ENCODE measurements at regions not wholly inside any gene's neighbourhood (a gene's known extent, or its start where the extent isn't known, plus 50 kb on each side); places are given as distances from the start of the nearest gene placed in this dataset.

DNA sequence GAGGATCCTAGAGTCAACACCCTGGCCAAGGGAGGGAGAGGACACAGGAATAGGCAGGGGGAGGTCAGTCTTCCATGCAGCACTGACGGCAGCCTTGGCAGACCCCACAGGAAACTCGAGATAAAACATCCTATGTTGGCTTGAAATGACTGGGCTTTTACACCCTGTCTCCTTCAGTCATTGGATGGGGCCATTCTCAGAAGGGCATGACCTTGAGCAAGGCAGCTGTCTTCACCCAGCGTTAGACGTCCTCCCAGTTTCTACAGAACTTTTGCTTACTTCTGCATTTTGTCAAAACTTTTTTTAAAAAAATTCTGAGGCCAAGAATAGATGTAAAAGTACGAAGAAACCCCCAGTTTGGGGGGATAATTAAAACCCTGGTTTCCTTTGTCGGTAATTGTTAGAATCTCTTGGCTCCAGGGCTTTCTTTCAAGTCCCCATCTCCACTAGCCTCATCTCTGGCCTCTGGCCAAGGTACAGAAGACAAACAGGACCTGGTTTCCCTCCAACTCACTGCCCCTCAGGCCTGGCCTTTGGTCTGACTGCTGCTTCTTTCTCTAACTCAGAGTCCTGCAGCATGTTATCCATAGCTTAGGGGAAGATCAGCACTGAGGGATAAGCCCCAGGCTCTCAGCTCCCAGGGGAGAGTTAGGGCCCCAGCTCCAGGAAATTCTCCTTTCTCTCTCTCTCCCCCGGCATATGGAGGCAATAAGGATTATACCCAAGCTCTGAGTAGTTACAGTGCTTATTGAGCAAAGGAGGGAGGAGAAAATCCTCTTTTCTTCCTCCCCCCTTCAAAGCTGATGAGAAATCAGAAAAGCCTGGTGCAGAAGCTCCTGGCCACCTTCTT lies 51.6 kb upstream of the KCND3 start:
- DNase-seq, result no peak

DNA sequence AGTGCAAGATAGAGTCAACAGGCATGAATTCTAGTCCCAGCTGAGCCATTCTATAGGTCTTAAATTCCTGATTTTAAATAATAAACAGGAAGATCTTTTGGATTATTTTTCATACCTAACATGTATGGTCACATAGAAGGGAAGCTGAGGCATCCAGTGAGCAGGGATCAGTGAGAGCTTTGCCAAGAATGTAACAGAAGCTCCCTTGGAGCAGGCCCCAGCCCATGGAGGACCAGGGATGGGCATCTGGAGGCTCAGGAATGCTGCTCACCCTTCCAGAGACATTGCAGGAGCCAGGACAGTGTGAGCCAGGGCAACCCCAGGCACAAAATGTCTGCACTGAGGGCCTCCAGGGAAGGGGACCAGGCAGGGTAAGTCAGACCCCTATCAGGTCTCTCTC lies 54.4 kb upstream of the KCND3 start:
- no peak for DNase-seq

DNA sequence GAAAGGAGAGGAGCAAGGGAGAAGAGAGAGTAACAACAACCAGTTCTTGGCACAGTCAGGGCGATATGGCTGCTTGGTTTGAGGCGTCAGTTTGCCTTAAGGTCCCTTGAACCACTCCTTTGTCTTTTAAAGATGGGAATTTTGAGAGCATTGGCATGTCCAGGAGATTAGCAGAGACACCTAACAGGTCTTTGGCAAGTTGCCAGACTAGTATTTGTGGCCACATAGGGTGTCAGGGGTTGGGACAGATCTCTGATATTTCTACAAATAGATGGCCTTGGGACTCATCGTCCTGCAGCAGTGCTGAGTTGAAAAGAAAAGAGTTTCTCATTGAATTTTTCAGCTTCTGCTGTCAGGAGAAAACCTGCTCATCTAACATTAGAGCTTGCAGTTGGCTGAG lies 55.3 kb upstream of the KCND3 start:
- DNase-seq, result no peak

DNA sequence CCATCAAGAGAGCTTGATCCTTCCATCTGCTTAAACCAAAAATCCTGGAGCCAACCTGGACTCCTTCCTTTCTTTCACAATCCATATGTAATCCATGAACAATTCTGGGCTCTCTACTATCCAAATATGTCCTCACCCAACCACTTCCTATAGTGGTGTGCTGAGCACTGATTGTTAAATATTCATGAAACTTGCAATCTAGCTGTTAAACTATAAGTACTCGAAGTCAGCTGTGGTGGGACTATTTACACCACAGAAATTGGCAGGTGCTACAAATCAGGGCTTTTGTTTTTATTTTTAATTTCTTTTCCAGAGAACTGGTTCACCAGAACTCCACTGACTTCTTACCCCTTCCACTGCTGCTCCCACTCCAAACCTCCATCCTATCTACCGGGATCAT lies 57.2 kb upstream of the KCND3 start:
- DNase-seq, result no peak

DNA sequence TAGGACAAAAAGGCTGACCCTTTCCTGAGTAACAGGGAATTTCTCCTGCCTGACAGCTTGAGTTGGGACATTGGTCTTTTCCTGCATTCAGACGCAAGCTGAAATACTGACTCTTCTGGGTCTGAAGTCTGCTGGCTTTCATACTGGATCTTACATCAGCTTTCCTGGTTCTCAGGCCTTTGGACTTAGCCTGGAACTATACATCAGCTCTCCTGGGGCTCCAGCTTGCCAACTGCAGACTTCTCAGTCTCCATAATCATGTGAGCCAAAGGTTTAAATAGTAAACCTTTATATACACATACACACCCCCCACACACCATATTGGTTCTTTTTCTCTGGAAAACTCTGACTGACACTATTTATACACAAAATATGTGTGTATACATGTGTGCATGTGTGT lies 59.0 kb upstream of the KCND3 start:
- no peak for DNase-seq

DNA sequence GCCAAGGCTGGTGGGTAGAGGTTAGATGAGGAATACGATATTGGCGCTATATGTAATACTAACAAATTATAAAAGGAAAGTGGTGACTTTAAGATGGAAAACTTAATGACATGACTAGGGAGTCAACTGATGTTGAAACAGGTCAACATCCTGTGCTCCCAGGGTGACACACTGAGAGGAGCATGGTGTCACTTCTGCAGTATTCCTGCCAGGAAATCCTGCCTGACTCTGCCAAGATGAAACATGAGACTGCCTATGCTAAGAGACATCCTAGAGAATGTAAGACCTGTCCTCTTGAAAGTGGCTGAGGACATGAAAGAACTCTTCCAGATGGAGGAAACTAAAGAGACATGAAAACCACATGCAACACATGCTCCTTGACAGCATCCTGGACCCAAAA lies 65.0 kb upstream of the KCND3 start:
- no peak for DNase-seq

DNA sequence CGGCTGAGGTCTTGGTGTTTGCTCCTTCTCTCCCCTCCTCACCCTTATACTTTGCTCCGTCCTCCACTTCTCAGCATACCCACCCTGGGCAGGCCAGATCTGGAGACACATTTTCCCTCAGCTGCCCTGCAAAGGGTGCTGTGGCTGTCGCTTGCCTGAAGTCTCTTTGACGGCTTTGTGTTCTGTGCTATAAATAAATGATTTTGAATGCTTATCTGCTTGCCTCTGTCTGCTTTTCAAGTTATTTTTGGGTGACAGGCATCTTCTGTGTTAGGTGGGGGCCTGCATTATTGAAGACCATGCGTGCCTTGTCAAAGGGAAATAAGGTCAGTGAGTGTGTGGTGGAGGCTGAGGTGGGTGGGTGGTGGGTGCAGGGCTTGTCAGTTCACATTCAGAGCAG lies 66.9 kb upstream of the KCND3 start:
- DNase-seq, result no peak

DNA sequence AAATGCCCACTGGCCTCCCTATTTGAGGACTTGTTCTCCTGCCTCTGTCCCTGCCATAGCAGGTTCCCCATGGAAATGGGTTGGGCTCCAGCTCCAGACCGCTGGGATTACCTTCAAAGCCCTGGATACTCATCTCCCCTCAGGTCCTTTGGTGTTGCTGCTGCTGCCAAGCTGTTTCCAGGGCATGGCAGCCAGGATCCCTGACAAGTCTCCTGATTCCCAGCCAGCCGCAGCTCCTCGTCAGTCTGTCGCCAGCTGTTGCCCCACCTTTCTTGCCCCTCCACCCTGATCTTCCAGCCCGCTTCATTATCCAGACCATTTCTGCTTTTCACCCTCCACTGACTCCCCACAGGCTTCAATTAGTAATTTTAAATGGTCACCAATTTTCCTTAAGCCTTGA lies 68.3 kb upstream of the KCND3 start:
- no peak for DNase-seq

DNA sequence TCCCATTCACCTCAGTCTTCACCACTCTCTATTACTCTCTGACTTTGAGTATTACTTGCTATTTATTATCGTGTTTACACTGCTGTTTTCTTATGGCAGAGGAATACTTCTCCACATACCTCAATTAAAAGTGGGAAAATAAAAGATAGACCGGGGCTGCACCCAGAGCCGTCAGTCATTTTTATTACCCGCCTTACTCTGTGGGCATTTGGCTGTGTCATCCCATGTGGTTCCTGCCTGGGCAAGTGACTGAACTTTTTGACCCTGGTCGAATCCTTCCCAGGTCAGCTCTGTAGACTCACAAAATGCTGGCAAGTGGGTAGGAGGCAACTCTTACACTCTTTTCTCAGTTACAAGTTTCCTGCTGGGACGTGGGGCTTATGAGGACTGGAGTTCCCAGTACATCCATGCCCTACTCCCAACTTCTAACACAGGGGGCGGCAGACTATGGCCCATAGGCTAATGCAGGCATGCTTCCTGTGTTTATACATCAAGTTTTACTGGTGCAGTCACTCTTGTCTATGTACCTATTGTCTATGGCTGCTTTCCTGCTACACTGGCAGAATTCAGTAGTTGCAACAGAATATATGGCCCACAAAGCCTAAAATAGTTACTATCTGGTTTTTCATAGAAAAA lies 69.5 kb upstream of the KCND3 start:
- DNase-seq, result no peak

DNA sequence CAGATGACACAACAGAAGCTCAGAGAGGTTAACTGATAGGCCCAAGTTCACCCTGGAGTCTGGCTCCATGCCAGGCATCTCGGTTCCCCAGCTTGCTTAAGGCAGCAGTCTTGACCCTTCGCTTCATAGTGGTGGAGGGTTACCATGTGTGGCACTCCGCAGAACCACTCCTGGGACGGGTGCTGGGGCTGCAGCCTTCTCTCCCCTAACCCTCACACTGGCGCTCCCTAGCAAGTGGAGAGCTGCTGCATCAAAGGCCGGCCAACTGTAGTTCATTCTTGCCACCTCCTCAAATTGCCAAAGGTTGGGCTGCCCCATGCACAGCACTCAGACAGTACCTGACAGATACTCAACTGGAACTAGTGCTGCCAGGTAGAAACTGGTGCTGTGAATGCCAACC lies 70.2 kb upstream of the KCND3 start:
- no peak for DNase-seq

DNA sequence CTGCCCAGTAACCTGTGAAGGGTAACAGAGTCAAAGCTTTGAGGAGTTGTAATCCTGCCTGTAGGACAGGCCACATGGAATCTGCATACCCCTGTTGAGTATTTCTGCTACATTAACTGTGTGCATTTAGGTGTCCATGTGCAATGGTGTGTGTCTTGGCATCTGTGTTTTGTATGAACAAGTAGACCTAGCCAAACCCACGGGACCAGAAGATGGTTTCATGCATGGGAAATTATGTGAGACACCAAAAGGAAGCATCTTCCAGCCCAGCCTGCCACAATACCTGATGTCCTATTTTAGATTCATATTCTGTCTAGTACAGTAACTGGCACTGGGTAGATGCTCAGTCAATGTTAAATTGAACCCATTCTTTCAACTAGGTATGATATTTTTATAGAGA lies 70.8 kb upstream of the KCND3 start:
- DNase-seq, result no peak

DNA sequence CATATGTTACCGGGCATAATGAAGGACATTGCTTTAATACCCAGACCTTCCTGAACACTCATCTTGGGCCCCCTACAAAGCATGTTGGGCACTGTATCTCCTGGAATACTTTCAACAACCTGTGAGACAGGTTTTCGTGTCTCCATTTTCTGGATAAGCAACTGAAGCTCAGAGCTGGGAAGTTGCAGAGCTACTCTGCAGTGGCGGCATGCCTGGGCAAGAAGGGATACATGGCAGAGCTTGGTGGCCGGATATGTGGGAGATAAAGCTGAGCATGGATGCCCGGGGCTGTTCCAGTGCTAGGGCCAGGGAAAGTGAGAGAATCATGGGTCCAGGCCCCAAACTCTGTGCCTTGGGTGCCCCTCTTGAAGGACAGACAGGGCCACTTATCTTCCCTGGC lies 71.6 kb upstream of the KCND3 start:
- DNase-seq, result no peak

DNA sequence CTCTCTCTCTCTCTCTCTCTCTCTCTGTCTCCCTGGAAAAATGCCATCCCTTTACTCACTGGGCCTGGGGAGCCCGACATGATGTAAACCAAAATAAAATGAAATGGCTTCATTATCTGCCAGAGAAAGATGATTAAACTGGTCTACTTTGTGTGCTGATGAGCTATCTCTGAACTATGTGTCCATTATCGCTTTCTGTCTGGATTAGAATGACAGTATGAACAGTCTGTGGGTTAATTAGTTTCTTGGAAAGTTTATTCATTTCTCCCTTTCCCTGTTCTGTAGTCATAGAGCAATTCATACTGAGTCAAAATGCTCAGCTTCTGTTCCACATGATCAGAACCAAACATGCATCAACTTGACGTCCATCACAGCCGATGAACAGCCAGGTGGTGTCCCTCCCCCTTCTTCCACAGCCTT lies 72.4 kb upstream of the KCND3 start:
- DNase-seq, result no peak

DNA sequence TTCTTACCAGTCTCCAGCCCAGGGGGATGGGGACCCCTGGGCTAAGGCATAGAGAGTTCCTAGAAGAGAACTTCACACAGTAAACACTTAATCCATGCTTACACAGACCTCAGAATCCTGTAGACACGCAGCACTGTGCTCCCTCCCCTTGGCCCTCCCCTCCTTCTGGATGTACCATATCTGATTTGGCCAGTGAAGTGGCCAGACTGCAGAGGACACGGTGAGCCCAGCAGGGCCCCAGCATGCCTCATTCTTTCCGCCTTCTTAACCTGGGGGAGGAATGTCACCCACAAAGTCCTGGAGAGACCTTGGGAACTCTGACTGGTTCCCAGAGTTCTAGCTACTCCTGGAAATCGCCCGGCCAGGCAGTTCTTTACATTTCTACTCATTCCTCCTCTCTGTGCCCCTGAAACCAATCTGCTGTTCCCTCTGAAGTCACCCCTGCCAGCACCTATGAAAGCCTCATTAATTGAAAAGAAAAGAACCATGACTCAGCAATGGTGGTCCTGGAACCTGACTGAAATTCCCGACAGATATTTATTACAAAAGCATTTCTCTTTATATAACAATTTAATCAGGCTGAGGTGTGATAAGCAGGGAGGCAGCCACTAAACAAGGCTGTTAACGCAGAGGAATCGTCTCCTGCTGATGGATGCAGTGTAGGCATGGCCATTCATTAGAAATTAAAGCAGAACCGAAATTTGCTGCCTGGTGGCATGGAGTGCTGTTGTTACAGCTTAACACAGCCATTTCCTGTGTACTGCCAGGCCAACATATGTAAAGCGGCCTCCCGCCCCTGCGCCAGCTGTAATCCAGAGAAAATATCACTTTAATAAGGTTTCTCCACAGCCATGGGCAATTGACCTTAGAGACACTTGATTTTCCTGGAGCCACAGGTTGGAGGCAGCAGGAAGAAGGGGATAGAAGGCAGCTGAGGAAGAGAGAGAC lies 74.6 kb upstream of the KCND3 start:
- no peak for DNase-seq

DNA sequence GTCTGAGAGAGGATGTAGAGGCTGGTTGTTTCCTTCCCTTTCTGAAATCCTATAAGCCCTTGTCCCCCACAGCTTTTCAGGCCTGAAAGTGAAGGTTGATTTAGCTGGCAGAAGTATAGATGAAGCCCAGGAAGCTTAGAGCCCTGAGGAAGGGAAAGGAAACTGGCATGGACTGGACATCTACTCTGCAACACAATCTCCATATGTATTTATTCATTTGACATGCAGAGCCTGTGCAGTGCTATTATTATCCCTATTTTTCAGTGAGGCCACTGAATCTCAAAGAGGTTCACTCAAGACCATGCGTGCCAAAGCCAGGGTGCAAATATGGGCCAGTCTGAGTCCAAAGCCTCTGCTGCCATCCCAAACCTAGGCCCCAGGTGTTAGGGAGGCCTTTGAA lies 78.5 kb upstream of the KCND3 start:
- DNase-seq, result no peak

DNA sequence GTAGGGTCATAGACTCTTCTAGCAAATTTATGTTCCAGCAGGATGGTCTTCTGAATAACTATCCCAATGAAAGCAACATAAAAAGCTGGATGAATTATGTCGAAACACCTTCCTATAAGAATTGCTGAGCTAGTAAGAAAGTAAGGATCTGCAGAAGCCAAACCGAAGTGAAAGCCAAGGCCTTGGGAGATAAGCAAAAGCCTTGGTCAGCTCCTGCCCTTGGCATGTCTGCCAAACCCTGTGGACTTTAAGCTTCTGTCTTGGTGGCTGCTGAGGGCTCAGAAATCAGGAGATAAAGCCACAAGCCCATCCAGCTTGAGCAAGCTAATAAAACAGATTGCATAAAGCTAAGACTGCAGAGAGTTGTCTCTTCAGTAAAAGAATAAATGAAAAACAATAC lies 81.2 kb upstream of the KCND3 start:
- DNase-seq, result no peak

DNA sequence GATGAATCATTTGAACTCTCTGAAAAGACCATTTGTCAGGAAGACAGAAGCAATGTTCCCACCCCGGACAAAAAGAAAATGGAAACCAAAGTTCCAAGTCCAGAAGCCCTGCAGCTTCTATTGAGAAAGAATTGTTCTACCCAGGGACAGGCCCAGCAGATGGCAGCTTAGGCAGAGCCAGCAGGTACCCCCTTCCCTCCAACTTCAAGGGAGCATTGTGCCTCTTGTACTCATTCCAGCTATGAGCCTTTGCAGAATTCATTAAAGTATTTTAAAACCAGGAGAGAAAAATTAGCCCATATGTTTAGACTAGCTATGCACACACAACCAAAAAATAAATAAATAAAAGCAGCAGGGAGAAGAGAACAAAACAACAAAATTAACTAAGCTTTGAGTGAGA lies 85.2 kb upstream of the KCND3 start:
- DNase-seq, result no peak

DNA sequence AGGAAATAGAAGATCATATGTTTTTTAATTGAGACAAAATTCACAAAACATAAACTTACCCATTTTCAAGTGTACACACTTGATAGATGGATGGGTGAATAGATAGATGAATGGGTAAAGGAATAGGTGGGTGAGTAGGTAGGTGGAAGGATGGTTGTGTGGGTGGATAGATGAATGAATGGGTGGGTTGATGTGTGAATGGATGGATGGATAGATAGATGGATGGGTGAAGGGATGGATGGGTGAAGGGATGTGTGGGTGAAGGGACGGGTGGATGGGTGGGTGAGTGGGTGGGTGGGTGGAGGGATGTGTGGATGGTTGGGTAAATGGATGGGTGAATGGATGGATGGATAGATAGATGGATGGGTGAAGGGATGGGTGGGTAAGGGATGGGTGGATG lies 86.1 kb upstream of the KCND3 start:
- DNase-seq, result no peak

DNA sequence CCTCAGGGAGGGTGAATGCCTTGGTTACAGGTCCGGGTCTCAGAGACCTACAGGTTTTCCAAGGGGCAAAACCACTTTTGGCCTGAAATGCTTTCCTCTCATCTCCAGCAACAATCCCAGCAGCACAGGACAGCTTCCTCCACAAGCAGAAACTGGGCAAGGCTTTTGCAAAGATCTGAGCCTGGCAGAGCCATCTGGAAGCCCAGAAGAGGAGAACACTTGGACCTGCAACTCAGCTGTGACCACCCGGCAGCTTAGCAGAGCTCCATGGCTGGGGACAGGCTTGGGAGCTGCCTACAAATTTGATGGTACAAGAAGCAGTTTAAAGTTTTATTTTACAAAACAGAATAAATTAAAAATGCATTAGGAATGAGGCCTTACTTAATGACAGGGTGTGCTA lies 90.0 kb upstream of the KCND3 start:
- DNase-seq, result no peak

DNA sequence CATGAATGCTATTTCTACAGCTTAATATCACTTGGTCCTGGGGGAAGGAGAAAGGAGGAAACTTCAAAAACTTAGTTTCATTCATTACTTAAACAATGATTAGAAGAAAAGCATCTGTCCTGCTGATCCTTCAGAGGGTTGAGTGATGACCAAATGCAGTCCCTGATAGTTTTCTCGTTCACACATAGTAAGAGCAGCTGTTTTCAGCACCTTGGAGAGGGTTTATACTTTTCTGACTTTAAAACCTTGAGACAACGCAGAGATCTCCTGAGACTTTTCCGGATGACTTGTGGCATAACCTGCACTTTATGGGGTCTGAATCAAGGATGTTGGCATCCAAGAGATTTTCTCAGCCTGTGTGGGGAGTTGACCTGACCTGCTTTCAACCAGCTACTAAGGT lies 94.0 kb upstream of the KCND3 start:
- DNase-seq, result no peak

DNA sequence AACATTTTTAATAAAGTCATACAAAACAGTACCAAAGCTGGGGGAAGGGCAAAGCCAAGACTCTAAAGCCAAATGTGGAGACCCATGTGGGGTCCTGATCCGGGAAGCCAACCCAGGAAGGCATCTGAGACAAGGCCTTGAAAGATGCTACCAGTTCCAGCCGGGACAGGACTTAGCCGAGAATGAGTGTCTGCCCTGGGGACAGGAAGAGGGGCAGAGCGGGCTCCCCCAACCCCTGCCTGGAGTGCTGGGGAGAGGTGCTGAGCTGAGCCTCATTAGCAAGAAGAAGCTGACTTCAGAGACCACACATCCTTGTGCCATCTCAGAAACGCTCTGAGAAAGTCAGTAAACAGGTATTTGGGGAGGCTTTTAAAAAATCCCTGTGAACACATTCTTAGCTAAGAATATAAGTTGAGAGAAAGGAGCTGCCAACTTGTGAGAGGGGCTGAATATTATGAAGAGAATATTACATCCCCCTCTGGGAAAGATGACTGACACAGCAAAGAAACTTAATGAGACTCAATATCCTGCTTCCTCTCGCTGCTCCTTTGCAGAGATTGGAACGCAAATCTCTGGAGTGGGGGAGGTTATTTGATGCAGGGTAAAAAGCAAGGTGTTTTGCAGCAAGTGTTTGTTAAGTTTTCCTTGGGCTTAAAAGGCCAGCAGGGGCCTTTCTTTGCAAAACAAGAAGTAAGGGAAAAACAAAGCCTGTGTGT lies 103.3 kb upstream of the KCND3 start:
- no peak for DNase-seq

DNA sequence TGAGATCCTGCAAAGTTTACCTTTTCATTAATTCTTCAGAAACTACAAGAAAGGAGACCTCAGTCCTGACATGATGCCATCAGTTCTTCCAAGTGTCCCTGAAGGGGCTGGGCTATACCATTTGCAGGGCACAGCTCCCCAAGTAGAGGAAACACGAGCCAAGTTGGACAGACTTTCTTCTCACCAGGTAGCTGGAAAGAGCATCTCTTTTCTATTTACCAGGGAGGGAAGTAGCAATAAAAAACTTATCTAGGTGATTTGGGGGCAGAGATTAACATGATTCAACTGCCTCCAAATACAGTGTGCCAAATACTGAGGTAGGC lies 103.9 kb upstream of the KCND3 start:
- DNase-seq, result no peak

DNA sequence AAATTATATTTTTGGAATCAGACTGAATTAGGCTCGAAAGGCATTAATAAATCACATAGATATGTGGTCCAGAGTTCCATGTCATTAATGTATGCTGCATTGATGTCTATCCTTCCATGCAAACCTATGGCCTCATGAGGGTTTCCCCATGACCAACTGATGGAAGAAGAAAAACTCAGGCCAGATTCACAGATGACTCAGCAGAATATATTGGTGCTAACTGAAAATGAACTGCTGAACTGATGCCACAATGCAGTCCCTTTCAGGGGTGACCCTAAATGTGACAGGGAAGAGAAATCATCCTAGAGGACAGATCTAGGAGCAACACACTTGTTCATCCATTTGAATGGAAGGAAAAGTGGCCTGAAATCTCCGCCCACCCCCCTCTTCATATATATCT lies 110.5 kb upstream of the KCND3 start:
- no peak for DNase-seq
